ENCODE measurements at regions not wholly inside any gene's neighbourhood (a gene's known extent, or its start where the extent isn't known, plus 50 kb on each side); places are given as distances from the start of the nearest gene placed in this dataset.

- no peak for DNase-seq
Observed at GRCh38 chr11:111137846-111138245, 107.7 kb upstream of the POU2AF2 start.

GRCh38 chr11:111135778-111136570 is 109.6 kb upstream of the POU2AF2 start:
- DNase-seq: no peak

GRCh38 chr11:111135101-111135500 is 110.4 kb upstream of the POU2AF2 start:
- no peak for DNase-seq

GRCh38 chr11:111128076-111128870 is 117.3 kb upstream of the POU2AF2 start:
- DNase-seq: no peak

GRCh38 chr11:111124724-111125123 is 120.8 kb upstream of the POU2AF2 start:
- no peak for DNase-seq

GRCh38 chr11:111123463-111124398 is 121.8 kb upstream of the POU2AF2 start:
- no peak for DNase-seq

- no peak for DNase-seq
Observed at GRCh38 chr11:111120696-111121302, 124.7 kb upstream of the POU2AF2 start.

GRCh38 chr11:111120161-111120560 is 125.4 kb upstream of the POU2AF2 start:
- DNase-seq: no peak

- no peak for DNase-seq
Observed at GRCh38 chr11:111119751-111120150, 125.8 kb upstream of the POU2AF2 start.

GRCh38 chr11:111115890-111116289 is 129.6 kb upstream of the POU2AF2 start:
- DNase-seq: no peak

- DNase-seq: no peak
Observed at GRCh38 chr11:111114091-111114490, 131.4 kb upstream of the POU2AF2 start.

- DNase-seq: no peak
Observed at GRCh38 chr11:111112614-111113013, 132.9 kb upstream of the POU2AF2 start.

GRCh38 chr11:111107501-111107900 is 138.0 kb upstream of the POU2AF2 start:
- no peak for DNase-seq

GRCh38 chr11:111106641-111107040 is 138.9 kb upstream of the POU2AF2 start:
- DNase-seq: no peak

- no peak for DNase-seq
Observed at GRCh38 chr11:111105566-111105965, 140.0 kb upstream of the POU2AF2 start.

GRCh38 chr11:111104185-111104584 is 141.3 kb upstream of the POU2AF2 start:
- DNase-seq: no peak

GRCh38 chr11:111101881-111102280 is 143.6 kb upstream of the POU2AF2 start:
- DNase-seq: no peak

- no peak for DNase-seq
Observed at GRCh38 chr11:111099028-111099713, 146.4 kb upstream of the POU2AF2 start.

GRCh38 chr11:111098091-111098490 is 147.4 kb upstream of the POU2AF2 start:
- no peak for DNase-seq

GRCh38 chr11:111097191-111097590 is 148.3 kb upstream of the POU2AF2 start:
- DNase-seq: no peak

GRCh38 chr11:111095327-111095726 is 150.2 kb upstream of the POU2AF2 start:
- no peak for DNase-seq

GRCh38 chr11:111093061-111093460 is 152.5 kb upstream of the POU2AF2 start:
- no peak for DNase-seq
